Fibroblast of mammary gland (primary cell): ENCODE measurements at regions not wholly inside any gene's neighbourhood (a gene's known extent, or its start where the extent isn't known, plus 50 kb on each side); places are given as distances from the start of the nearest gene placed in this dataset.

ENCODE experiments used
- DNase-seq: peaks from one replicate; pipeline ENCODE4 v3.0.0-alpha.2; 2010; ENCODE audit warnings: low read depth
- H3K4me3 ChIP-seq: 2 replicates; pipeline ENCODE4 v1.5.1; 2011; ENCODE audit warnings: low read depth, mild to moderate bottlenecking, low read length, moderate library complexity; ENCODE audit not compliant: control insufficient read depth
- CTCF ChIP-seq: conservative IDR thresholded peaks from 2 replicates; pipeline ENCODE4 v1.5.1; 2011; ENCODE audit warnings: low read depth, low read length, inconsistent platforms; ENCODE audit not compliant: control insufficient read depth, insufficient read depth

- H3K4me3 ChIP-seq: no peak overlapping the region
- no peak for DNase-seq
- no peak for TF ChIP-seq CTCF
Measured at GRCh38 chr11:134561331-134561720, 149.3 kb upstream of the B3GAT1 start.

- H3K4me3 ChIP-seq: no peak overlapping the region
- DNase-seq: no peak
- no peak for TF ChIP-seq CTCF
Measured at GRCh38 chr11:134560566-134561330, 148.7 kb upstream of the B3GAT1 start.

- TF ChIP-seq CTCF: no peak
- DNase-seq: no peak
- no peak overlapping the region for H3K4me3 ChIP-seq
Measured at GRCh38 chr11:134560066-134560465, 148.0 kb upstream of the B3GAT1 start.

- DNase-seq: no peak
- no peak for TF ChIP-seq CTCF
Measured at GRCh38 chr11:134559602-134559962, 147.5 kb upstream of the B3GAT1 start.

GRCh38 chr11:134558916-134559601 lies 147.0 kb upstream of the B3GAT1 start:
- no peak for TF ChIP-seq CTCF
- no peak overlapping the region for H3K4me3 ChIP-seq
- no peak for DNase-seq

More at GRCh38 chr11:134559602-134559962, 147.5 kb upstream of the B3GAT1 start:
- H3K4me3 ChIP-seq: no peak overlapping the region

- no peak for TF ChIP-seq CTCF
- DNase-seq: no peak
Measured at GRCh38 chr11:134558258-134558835, 146.3 kb upstream of the B3GAT1 start.

More at GRCh38 chr11:134558258-134558835, 146.3 kb upstream of the B3GAT1 start:
- H3K4me3 ChIP-seq: no peak overlapping the region
